ENCODE measurements at regions not wholly inside any gene's neighbourhood (a gene's known extent, or its start where the extent isn't known, plus 50 kb on each side); places are given as distances from the start of the nearest gene placed in this dataset.
"Not testable (repeated sequence)": the region's sequence is repeated elsewhere in the genome, so short reads cannot be mapped to it uniquely, and the experiment has no call there.

GRCh38 chr7:96770758-96771157 is 61.1 kb upstream of the SEM1 start:
- no peak for DNase-seq

- DNase-seq, result no peak
Measured at GRCh38 chr7:96772139-96772694, 62.6 kb upstream of the SEM1 start.

- no peak for DNase-seq
Measured at GRCh38 chr7:96773483-96773882, 63.8 kb upstream of the SEM1 start.

DNA sequence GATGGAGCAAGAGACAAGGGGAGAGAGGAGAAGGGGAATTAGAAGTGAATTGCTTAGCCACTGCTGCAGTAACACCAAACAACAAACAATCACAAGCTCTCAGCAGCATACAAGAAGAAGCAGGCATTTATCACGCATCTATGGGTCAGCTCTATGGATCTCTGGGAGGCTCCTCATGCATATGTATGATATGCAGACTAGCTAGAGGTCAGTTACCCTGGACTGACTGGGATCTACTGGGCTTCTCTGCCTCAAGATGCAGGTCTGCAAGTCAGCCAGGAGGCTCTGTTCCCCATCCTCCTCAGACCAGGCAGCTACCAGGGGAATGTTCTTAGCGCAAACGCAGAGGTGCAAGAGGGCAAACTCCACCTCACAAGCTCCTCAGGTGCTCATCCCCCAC is 64.7 kb upstream of the SEM1 start:
- DNase-seq, result no peak

GRCh38 chr7:96775046-96775445 is 65.4 kb upstream of the SEM1 start:
- no peak for DNase-seq

GRCh38 chr7:96778263-96778662 is 68.6 kb upstream of the SEM1 start:
- DNase-seq, result no peak

DNA sequence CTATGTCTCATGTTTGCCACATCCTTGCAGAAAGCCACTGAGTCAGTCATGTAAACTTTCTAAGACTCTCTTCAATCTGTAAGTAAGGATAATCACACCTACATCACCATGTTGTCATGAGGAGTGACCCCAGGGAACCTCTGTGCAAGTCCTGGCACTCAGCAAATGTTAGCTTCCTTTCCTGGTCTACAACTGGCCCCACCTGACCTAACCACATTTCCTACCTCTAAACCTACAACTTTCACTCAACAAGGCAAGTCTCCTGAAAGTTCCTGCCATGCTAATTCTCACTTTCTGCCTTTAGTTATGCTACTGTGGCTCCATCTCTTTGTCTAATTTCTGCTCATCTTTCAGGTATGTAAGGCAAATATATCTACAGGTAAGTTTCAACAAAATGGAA is 72.3 kb upstream of the SEM1 start:
- no peak for DNase-seq

DNA sequence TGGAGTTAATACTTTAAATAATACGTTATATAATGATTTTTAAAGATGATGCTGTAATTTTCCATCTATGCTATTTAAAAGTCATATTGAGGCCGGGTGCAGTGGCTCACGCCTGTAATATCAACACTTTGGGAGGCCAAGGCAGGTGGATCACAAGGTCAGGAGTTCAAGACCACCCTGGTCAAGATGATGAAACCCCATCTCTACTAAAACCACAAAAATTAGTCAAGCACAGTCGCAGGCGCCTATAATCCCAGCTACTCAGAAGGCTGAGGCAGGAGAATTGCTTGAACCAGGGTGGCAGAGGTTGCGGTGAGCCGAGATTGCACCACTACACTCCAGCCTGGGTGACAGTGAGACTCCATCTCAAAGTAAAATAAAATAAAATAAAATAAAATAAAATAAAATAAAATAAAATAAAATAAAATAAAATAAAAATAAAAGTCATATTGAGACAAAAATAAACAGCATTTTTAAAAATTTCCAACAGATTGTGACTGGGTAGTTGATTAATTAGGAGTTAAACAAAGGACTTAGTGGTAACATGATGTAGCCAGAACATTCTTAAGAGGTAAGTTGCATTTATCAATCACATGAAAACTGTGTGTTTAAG is 73.1 kb upstream of the SEM1 start:
- not testable (repeated sequence) for DNase-seq

DNA sequence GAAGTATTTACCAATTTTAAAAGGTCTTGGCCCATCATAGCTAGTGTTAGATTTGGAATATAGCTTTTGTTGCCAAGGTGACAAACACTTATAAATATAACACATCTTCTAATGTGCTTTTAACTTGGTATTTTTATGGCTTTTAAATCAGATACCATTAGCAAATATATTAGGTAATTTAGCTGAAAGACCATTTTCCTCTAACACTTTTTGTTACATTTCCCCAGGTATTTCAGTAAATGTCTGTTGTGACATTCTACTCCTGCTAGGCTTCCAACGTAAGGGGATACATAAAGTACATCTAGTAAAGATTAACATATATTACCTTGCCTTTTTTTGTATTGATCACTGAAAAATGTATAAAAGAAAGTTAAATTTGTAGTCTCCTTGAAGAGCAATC is 75.0 kb upstream of the SEM1 start:
- no peak for DNase-seq

DNA sequence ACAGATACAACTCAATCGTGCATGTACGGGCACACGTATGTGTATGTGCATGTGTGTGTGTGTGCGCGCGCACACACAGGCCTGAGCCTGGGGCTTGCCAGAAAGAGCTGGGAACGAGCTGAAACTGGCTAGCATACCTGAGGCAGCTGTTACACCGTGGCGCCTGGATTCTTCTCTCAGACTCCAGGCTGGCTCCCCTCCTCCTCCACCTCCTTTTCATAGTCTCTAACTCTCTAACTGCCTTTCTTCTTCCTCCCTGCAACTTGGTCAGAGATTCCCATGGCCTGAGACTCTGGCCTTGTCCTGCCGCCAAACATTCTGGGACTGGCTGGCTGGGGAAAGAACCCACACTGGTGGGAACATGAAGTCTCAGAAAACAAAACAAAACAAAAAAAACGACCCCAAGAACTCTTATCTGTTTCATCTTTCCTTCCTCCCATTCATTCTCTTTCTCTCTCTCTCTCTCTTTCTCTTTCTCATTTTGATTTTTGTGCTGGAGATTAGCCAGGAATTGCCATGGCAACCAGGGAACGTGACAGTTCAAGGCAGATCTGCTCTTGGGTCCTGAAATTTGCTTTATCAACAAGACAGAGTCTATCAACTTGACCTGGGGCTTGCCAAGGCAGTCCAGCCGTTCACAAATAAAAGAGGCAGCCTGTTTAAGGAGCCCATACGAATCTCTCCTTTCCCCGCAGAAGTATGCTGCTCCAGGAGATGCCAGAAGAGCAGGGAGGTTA is 76.8 kb upstream of the SEM1 start:
- no peak for DNase-seq

DNA sequence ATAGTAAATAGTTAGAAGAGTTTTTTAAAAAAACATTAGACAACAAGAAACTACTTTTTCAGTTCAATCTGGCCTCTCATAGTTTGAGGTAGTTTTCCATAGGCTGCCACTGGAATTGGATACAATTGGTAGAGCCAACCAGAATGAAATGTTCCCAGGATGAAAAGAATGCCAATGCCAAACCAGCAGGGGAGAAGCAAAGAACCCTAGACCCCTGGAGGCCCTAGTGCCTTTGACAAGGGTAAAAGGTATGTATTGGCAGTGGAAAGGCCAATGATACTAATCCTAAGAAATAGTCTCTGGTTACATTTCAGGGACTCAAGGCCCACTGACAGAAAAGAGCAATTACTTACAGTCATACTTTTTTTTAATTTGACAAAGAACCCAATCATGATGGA is 77.4 kb upstream of the SEM1 start:
- DNase-seq, result no peak

GRCh38 chr7:96789914-96790313 is 80.3 kb upstream of the SEM1 start:
- DNase-seq, result no peak

GRCh38 chr7:96792115-96792514 is 82.5 kb upstream of the SEM1 start:
- DNase-seq, result no peak

DNA sequence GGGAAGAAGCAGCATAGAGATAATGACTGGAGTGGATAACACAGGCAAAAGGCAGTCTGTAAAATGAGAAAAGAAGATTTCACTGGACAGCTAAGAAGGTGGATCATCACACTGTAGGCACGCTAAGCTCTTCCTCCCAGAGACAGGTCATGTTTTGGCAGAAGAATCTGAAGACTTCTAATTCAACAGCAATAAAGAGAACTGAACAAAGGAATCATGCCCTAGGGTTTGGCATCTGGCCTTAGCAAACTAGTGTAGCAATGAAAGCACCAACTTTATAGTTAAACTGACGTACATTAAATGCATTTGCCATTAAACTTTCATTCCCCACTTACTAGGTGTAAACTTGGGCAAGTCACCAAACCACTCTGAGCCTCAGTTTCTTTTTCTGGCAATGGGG is 84.4 kb upstream of the SEM1 start:
- no peak for DNase-seq

DNA sequence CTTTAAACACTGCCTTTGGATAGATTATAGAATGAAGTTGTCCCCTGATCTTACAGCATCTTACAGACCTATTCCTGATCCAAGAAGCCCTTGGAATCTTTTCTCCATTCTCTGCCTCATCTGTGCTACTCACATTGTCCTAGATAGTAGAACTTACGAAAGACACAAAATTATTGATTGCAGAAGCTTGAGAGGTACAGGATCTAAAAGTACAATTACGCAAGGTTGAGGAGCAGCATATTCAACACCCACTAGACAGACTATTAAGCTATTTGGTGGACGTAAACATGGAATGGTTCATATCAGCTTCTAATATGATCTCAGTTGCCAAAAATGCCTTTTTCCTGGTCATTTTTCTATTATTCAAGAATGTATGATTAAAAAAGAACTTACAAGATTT is 90.5 kb upstream of the SEM1 start:
- DNase-seq, result no peak

- DNase-seq, result no peak
Measured at GRCh38 chr7:96800824-96801223, 91.2 kb upstream of the SEM1 start.

GRCh38 chr7:96819111-96819700 is 109.6 kb upstream of the SEM1 start:
- no peak for DNase-seq

DNA sequence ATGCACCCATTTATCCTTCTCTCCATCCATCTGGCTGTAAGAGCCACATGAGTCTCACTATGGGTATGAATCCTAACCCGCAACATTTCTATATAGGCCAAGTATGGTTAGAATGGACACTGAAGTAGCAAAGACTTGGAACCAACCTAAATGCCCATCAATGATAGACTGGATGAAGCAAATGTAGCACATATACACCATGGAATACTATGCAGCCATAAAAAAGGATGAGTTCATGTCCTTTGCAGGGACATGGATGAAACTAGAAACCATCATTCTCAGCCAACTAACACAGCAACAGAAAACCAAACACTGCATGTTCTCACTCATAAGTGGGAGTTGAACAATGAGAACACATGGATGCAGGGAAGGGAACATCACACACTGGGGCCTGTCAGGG is 111.5 kb upstream of the SEM1 start:
- DNase-seq, result not testable (repeated sequence)

- DNase-seq, result no peak
Measured at GRCh38 chr7:96822824-96823223, 113.2 kb upstream of the SEM1 start.

DNA sequence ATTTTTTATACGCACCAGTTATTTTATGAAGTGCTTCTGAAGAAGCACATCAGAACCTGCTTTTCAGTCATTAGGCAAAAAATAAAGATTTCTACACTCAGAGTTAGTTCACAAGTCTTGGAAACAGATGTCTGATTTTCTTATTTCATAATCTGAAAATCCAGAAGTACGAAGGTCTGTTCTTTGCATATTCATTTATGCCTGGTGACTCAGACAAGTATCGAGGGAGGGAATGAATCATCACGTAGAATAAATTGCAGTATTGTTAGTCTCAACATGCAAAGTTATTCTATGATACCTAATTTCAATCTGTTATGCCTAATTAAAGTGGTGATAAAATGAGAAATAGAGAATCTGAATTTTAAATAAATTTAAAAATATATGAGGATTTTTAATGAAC is 113.6 kb upstream of the SEM1 start:
- DNase-seq, result no peak

- DNase-seq, result no peak
Measured at GRCh38 chr7:96824686-96825085, 115.0 kb upstream of the SEM1 start.

DNA sequence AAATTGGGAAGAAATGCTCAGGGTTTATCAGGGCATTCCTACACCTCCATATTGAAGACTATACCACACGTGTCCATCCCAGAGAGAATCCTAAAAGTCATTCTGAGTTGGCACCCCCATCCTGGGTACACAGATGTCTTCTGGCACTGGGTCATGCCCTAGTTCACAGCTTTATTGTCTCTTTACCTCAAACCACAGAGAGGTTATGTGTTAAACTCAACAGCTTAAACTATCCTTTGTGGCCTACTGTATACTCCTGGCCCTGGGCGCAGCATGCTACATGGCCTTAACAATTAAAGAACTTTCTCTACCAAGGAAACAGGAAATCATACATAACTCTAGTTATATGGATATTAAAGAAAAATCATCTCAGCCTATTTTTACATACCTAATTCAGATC is 115.6 kb upstream of the SEM1 start:
- DNase-seq, result no peak

GRCh38 chr7:96826089-96826488 is 116.4 kb upstream of the SEM1 start:
- no peak for DNase-seq

GRCh38 chr7:96827701-96828100 is 118.1 kb upstream of the SEM1 start:
- no peak for DNase-seq

All from stimulated activated naive CD4-positive, alpha-beta T cell (primary cell).